ENCODE measurements at regions not wholly inside any gene's neighbourhood (a gene's known extent, or its start where the extent isn't known, plus 50 kb on each side); places are given as distances from the start of the nearest gene placed in this dataset.

DNA sequence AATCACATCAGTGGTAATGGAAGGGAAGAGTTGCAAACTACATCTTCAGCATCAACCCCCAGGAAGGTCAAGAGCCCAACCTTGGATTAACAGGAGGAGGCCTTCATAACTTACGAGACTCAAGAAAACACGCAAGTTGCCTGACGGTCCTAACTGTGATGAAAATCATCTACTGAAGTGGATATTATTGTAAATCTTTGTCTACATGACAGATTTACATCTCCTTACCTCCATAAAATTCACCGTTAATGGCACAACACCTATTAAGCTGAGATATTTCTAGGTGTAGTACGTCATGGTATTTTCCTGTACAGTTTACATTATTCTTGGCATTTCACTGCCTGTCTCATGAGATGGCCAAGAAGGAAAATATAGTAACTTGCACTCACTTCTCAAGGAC is 332.0 kb downstream of the NSUN3 start:
- Histone ChIP-seq H3K4me1 (ENCODE audit: insufficient read depth, low read length) (no peaks in the 10 kb centered on the region), H4K20me1 (ENCODE audit: insufficient read depth, low read length) (no peaks in the 10 kb centered on the region), H3K9me3 (ENCODE audit: insufficient read depth, low read depth, low read length) (no peaks in the 10 kb centered on the region), H3K27me3 (ENCODE audit: insufficient read depth, low read length) (no peaks in the 10 kb centered on the region), H2AFZ (ENCODE audit: low read depth, low read length) (no peak overlapping the region), H3K27ac (ENCODE audit: low read depth, low read length) (no peak overlapping the region), H3K36me3 (ENCODE audit: insufficient read depth, low read length) (no peaks in the 10 kb centered on the region), H3K4me2 (ENCODE audit: low read length) (no peak overlapping the region), H3K79me2 (ENCODE audit: insufficient read depth, low read length) (no peaks in the 10 kb centered on the region), H3K9ac (ENCODE audit: low read length) (no peak overlapping the region), H3K4me3 (ENCODE audit: insufficient read depth, low read depth, low read length) (no peak overlapping the region)
- Mint-ChIP-seq H3K9me3 (ENCODE audit: unreplicated experiment) (no peaks in the 10 kb centered on the region), H3K27ac (ENCODE audit: unreplicated experiment) (no peak overlapping the region), H3K27me3 (ENCODE audit: low read depth, unreplicated experiment) (no peaks in the 10 kb centered on the region), H3K4me1 (ENCODE audit: low read depth, unreplicated experiment) (no peaks in the 10 kb centered on the region), H3K36me3 (ENCODE audit: low read depth, unreplicated experiment) (no peaks in the 10 kb centered on the region), H3K4me3 (ENCODE audit: unreplicated experiment) (no peak overlapping the region)
- DNase-seq (ENCODE audit: low read depth), result no peak
- FAIRE-seq, result no peak
- no peak for TF ChIP-seq CTCF (IDR thresholded peaks at IDR 0.05; ENCODE audit: insufficient read depth, low read depth, low read length)
- TF ChIP-seq EZH2 (IDR thresholded peaks at IDR 0.05; ENCODE audit: insufficient read depth, low read length), result no peak

DNA sequence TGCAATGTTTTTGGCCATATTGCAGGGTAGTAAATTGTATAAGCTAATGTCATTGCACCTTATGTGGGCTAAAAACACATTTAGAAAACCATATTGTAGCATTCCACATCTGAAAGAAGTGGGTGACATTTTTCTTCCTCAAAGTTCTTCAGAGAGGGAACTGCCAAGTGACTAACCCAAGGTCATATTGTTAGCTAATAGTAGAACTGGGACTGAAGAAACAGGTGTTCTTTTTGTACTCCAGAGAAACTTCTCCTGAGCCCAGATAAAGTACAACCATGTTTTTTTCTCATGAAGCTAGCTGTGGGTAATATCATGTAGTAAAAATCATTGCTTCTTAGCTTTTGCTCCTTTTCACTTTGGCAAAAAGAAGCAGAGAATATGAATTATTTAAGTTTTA is 333.0 kb downstream of the NSUN3 start:
- Mint-ChIP-seq H3K36me3 (ENCODE audit: low read depth, unreplicated experiment) (no peaks in the 10 kb centered on the region), H3K27me3 (ENCODE audit: low read depth, unreplicated experiment) (no peaks in the 10 kb centered on the region), H3K27ac (ENCODE audit: unreplicated experiment) (no peak overlapping the region), H3K4me1 (ENCODE audit: low read depth, unreplicated experiment) (no peaks in the 10 kb centered on the region), H3K4me3 (ENCODE audit: unreplicated experiment) (no peak overlapping the region), H3K9me3 (ENCODE audit: unreplicated experiment) (no peaks in the 10 kb centered on the region)
- Histone ChIP-seq H3K27me3 (ENCODE audit: insufficient read depth, low read length) (no peaks in the 10 kb centered on the region), H3K9ac (ENCODE audit: low read length) (no peak overlapping the region), H3K79me2 (ENCODE audit: insufficient read depth, low read length) (no peaks in the 10 kb centered on the region), H3K9me3 (ENCODE audit: insufficient read depth, low read depth, low read length) (no peaks in the 10 kb centered on the region), H2AFZ (ENCODE audit: low read depth, low read length) (no peak overlapping the region), H3K4me1 (ENCODE audit: insufficient read depth, low read length) (no peaks in the 10 kb centered on the region), H3K4me2 (ENCODE audit: low read length) (no peak overlapping the region), H4K20me1 (ENCODE audit: insufficient read depth, low read length) (no peaks in the 10 kb centered on the region), H3K36me3 (ENCODE audit: insufficient read depth, low read length) (no peaks in the 10 kb centered on the region), H3K27ac (ENCODE audit: low read depth, low read length) (no peak overlapping the region), H3K4me3 (ENCODE audit: insufficient read depth, low read depth, low read length) (no peak overlapping the region)
- TF ChIP-seq EZH2 (IDR thresholded peaks at IDR 0.05; ENCODE audit: insufficient read depth, low read length) (no peak), CTCF (IDR thresholded peaks at IDR 0.05; ENCODE audit: insufficient read depth, low read depth, low read length) (no peak)
- FAIRE-seq (no peak), DNase-seq (ENCODE audit: low read depth) (no peak)

DNA sequence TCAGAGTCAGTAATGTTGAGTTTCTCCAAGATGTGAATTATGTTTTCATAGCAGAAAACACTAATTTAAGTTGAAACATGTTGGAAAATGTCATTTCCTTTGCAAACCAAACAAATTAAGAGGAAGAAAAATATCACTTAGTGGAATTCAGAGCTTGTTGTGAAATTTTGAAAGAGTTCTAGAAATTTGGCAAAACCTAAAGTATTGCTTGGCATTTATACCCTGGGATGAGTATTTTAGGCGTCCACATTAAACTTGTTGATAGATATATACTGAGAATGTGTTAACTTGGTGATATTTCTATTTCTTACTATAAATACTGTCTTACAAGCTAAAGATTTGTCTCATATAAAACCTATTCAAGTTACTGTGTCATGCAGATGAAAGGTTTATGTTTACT is 335.2 kb downstream of the NSUN3 start:
- Histone ChIP-seq H3K4me2 (ENCODE audit: low read length) (no peak overlapping the region), H3K9ac (ENCODE audit: low read length) (no peak overlapping the region), H3K4me3 (ENCODE audit: insufficient read depth, low read depth, low read length) (no peak overlapping the region), H2AFZ (ENCODE audit: low read depth, low read length) (no peak overlapping the region), H3K36me3 (ENCODE audit: insufficient read depth, low read length) (no peaks in the 10 kb centered on the region), H4K20me1 (ENCODE audit: insufficient read depth, low read length) (no peaks in the 10 kb centered on the region), H3K27me3 (ENCODE audit: insufficient read depth, low read length) (no peaks in the 10 kb centered on the region), H3K27ac (ENCODE audit: low read depth, low read length) (no peak overlapping the region), H3K79me2 (ENCODE audit: insufficient read depth, low read length) (no peaks in the 10 kb centered on the region), H3K9me3 (ENCODE audit: insufficient read depth, low read depth, low read length) (no peaks in the 10 kb centered on the region), H3K4me1 (ENCODE audit: insufficient read depth, low read length) (no peaks in the 10 kb centered on the region)
- H3K4me1 Mint-ChIP-seq (ENCODE audit: low read depth, unreplicated experiment), result no peaks in the 10 kb centered on the region
- H3K27ac Mint-ChIP-seq (ENCODE audit: unreplicated experiment), result no peak overlapping the region
- DNase-seq (ENCODE audit: low read depth), result no peak
- H3K27me3 Mint-ChIP-seq (ENCODE audit: low read depth, unreplicated experiment), result no peaks in the 10 kb centered on the region
- no peaks in the 10 kb centered on the region for H3K9me3 Mint-ChIP-seq (ENCODE audit: unreplicated experiment)
- no peaks in the 10 kb centered on the region for H3K36me3 Mint-ChIP-seq (ENCODE audit: low read depth, unreplicated experiment)
- no peak overlapping the region for H3K4me3 Mint-ChIP-seq (ENCODE audit: unreplicated experiment)
- TF ChIP-seq CTCF (IDR thresholded peaks at IDR 0.05; ENCODE audit: insufficient read depth, low read depth, low read length), result no peak
- no peak for TF ChIP-seq EZH2 (IDR thresholded peaks at IDR 0.05; ENCODE audit: insufficient read depth, low read length)
- no peak for FAIRE-seq

All from astrocyte (in vitro differentiated cells and primary cell).